GM03348 (cell line): ENCODE measurements at regions not wholly inside any gene's neighbourhood (a gene's known extent, or its start where the extent isn't known, plus 50 kb on each side); places are given as distances from the start of the nearest gene placed in this dataset.
A peak's percentile ranks its signal among the peaks of the same experiment; 100 is the strongest.

Experiments
- DNase-seq: peaks from one replicate; pipeline ENCODE4 v3.0.0; 2012; ENCODE audit warnings: low spot score

DNA sequence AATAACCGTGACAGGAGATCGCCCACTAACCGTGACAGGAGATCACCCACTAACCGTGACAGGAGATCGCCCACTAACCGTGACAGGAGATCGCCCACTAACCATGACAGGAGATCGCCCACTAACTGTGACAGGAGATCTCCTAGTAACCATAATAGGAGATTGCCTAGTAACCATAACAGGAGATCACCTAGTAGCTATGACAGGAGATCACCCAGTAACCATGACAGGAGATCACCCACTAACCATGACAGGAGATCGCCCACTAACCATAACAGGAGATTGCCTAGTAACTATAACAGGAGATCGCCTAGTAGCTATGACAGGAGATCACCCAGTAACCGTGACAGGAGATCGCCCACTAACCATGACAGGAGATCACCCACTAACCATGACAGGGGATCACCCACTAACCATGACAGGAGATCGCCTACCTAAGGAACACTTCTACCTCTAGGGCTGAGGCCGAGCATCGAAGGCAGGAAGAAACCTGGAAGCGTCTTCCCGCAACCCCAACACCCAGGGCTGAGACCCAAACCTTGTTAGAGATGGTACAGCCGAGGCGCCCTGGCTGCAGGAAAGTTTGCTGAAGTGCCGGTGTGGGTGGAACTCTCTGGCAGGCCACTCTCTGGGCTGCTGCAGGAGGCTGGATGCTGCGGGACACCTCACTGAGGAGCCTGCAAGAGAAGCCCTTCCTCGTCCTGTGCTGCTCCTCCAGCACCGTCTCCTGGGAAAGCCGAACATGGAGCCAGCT is 67.5 kb upstream of the THY1 start:
- DNase-seq = no peak

DNA sequence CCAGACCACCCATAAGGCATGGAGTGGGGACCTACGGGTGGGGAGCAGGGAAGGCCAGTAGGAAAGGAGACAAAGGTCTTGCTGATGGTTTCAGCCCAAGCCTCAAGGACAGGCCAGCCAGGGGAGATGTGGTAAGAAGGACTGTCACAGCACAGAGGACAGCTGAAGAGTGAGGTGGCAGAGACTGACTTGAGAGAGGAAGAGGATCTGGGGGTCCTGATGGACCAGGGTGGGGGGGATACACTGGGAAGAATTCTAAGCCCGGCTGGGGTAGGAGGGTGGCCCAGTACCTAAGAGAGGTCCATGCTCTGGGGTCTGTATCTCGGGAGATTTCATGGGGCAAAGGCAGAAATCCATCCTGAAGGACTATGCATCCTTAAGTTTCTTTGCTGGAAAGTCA is 66.1 kb upstream of the THY1 start:
- no peak for DNase-seq

DNA sequence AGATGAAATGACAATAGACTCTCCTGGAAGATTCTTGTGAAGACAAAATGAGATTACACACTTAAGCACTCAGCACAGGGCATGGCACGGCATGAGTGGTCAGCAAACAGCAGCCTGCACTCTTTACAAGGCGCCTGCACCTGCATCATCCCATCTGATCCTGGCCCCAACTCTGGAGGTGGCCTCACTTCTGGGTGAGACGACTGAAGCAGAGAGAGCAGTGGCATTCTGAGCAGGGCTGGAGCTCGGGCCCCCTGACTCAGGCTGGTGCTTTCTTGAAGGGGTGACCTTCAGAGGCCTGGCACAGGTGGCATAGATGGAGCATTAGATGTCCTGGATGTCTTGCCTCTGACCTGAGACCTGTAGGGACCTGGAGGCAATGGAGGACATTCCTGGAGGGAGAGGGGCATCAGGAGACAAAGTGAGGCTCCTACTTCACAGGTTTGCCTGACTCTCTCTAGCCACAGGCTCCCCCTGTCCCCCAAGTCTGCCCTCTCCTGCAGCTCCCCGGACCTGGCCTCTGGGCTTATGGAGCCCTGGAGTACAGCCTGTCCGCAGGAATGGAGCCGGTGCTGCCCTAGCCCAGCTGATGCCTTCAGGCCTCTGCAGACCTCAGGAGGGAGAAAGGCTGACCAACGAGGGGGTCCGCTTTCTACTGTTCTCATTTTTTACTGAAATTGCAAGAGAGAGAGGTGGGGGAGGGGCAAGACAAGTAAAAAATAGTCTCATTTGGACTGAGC is 65.5 kb upstream of the THY1 start:
- DNase-seq = no peak

DNA sequence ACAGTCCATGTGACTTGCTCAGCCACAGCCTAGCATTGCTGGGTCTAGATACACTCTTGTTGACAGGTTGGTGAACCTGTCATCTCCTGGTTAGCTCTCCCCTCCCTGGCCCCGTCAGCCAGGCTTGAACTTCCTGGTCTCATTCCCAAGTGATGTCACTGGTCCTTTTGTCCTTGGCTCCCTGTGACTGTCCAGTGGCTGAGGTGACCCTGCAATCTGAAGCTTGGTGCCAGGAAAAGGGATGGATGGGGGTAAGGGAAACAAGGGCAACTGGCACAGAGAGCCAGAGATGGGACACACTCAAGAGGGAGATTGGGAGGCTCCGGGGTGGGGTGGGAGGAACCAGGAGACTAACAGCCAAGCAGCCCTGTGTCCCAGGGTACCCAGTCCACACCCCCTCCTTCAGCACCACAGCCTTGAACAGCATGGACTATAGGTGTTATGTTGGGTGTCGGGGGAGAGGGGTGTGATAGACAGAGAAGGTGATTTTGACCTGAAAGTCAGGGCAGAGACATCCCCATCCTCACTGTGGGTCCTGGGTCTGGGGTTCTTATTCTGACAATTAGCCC is 63.8 kb upstream of the THY1 start:
- no peak for DNase-seq

DNA sequence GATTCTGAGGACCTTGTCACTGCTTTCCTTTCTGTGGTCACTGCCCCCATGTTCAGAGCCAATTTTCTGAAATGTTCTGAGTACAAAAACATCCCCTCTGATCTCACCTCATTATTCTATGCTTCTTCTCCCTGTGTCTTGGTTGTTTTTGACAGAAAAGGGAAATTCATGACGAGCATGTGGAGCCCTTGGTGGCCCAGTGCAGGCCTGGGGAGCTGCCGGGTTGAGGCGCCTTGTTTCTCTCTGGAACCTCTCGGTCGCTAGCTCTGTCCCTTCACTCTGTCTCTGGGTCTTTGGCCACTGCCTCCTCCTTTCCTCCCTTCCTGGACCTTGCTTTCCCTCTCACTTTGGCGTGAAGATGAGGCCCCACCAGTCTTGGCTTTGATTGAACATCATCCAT is 63.0 kb upstream of the THY1 start:
- DNase-seq = no peak

DNA sequence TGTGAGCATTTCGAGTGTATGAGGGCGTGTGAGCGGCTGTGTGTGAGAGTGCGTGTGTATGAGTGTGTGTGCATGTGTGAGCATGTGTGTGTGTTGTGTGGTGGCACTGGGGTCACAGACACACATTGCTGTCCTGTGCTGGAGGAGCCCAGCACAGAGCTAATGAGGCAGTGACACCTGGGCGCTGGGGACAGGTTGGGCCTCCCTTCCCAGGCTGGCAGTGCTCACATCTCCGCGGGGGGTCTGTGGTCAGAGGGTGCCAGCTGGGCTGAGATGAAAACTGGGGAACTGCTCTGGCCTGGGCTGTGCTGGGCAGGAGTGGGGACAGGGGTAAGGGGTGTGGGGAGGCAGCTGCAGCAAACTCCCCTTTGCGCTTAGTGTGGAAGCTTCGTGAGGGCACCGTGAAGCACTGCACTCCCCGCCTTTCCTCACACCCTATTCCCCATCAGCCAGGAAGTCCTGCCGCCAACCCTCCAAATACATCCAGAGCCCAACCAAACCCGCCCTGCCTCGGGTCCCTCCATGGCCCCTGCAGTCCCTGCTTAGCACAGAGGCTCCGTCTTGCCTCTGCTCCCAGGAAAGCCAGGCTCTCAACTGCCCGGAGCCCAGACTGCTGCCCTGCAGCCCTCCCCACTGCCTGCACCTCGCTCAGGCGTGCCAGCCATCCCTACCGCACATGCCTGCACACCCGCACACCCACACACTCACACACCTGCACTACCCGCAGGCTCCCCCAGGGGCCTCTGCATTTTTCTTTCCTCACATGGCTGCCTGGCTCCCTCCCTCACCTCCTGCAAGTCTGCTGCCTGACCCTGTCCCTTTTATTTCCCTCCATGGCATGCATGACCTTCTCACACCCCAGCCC is 62.0 kb upstream of the THY1 start:
- no peak for DNase-seq

DNA sequence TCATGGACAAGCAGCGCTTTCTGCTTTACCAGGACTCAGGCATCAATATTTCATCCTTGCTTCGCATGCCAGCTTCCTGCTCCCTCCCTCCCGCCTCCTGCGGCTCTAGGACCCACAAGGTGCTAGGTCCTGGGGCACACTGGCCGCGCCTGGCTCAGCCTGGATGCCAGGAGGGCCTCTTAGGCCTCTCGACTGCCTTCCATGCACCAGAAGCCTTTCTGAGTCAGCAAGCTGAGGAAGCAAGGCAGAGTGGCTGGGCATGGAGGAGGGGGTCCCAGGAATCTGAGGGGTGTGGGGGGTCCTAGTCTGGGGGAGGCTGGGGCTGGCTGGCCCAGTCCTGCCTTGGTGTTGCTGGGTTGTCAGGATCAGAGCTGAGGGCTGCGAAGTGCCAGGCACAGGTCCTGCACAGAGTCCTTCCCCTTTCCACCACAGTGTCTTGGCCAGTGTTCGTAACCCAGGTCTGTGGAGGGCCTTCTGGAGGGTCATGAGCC is 61.0 kb upstream of the THY1 start:
- no peak for DNase-seq

DNA sequence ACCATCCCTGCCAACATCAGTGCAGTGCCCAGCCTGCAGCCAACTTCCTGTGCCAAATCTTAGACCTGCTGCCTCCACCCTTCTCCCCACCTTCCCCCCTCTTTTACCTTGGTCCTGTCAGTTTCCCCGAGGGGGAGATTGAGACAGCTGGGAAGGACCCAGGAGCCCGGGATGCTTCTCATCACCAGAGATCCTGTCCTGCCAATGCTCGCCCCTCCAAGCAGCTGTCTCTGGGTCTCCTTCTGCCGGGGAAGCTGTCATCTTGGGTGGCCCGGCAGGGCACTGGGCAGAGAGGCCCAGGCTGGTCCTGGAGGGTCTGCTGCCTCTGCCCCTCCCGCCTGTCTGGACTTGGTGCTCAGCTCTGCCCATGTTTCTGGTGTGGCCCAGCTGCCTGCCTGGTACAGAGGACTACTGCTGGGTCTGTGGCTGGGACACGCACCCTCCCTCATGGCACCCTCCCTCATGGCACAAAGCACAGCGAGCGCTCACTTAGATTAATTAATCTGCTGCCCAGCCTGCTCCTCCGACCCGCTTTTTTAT is 60.4 kb upstream of the THY1 start:
- DNase-seq = no peak

DNA sequence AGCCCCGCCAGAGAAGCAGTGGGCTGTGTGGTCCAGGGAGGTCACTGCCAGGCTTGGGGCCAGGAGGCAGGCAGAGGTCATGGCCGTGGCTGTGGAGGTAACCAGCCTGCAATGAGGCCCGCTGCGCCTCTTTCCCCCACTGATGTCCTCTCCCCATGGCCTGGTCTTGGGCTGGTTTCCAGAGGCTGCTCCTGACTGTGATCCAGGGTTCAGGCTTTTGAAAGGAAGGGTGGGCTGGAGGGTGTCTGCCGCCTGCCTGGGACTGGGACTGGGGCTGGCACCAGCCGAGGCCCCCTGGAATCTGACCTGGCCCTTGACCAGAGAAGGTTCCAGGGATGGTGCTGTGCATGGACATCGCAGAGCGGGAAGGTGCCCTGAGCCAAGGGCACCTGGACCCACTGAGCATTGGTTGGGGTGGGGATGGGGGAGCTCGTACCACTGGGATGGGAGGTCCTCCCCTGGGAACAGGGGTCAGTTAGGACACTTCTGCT is 59.6 kb upstream of the THY1 start:
- DNase-seq = no peak

DNA sequence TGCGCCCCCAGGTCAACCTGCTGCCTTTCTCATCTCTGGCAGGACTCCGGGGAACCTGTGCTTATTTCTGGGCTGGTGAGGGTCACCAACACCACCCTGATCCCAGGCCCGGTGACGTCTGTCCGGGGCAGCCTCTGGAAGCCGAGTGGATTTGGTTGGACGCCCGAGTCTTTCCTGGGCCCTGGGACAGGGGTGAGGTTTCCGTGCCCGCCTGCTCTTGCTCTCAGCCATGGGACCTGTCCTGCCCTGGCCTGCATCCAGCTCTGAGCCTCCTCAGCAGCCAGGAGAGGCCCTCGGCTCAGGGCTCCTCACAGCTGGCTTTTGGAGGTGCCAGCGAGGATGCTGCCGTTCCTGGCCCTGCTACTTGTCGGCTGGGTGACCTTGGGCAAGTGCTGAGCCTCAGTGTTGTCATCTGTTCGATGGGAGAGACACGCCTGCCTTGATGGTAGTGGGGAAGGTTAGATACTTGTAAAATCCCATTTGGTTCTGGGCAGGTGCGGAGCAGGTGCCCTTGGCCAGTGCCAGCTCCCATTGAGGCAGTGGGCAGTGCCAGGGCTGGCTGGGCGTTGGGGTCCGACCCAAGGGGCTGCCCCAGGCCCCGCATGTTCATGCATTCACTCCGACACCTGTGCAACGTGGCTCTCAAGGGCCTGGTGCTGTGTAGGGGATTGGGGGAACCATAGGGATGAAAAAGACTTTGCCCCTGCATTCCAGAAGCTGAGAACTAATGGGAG is 58.9 kb upstream of the THY1 start:
- peak; percentile 37 for DNase-seq

DNA sequence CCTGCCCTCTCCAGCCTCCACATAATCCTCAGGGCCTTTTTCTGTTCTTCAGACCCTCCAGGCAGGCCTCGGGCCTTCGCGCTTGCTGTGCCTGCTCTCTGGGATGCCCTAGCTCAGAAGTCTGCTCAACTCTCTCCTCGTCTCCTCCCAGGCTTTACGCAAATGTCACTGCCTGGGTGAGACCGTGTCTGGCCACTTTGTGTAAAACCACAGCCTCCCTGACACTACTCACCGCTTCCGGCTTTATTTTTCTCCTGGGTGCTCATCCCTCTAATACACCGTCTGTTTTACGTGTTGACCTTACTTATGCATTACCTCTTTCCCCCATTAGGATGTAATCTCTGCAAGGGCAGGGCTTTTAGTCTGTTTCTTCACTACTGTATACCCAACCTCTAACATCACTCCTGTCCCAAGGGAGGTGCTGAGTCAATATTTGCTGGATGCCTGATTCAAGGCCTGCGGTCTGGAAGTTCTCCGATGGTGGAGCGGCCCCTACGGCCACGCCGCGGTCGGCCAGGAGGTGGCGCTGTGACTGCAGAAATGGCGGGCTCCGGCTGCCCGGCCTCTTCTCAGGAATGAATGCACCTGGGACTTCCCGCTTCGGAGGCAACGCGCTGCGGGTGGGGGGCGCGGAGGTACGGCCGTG is 58.2 kb upstream of the THY1 start:
- DNase-seq = peak; percentile 98

DNA sequence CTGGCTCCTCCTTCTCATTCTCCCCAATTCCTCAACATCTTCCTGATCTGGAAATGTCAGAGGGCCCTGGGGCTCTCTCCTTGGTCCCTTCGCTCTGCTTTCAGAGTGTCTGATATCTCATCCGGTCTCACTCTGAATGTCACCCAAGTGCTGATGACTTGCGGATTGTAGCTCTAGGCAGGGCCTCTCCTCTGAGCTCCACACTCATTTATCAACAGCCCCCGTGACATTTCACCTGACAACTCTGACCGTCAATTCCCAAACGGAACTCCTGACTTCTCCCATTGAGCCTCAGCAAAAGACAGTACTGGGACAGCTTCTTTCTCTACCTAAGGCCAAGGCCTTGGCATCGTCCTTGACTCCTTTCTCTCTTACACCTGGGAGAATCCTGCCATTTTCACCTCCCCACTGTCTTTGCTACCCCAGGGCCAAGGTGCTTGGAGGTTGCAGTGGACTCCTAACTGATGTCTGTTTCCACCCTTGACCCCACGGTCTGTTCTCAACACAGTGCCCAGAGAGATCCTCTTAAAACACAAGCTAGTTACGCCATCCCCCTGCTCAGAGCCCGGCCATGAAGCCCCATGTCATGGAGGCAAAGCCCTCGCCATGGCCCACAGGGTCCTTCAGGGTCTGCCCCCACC is 57.5 kb upstream of the THY1 start:
- DNase-seq = no peak

DNA sequence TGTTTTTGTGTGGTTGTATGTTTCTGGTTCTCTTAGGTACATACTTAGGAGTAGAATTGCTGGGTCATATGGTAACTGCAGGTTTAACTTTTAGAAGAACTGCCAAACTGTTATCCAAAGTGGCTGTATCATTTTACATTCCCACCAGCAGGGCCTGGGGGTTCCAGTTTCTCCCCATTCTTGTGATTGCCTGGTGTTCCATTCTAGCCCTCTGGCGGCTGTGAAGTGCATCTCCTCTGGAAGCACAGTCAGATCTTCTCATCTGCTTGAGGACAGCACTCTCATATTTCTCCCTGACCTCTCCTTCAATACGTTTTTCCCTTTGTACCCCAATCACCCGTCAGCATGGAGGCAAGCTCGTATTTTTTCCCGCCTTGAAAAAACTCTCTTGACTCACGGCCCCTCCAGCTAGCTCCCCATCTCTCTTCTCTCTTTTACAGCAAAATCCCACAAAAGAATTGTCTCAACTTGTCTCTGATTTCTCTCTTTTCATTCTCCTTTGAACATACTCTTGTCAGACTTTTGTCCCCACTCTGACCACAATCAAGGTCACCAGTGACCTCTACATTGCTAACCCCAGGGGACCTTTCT is 56.8 kb upstream of the THY1 start:
- peak; percentile 82 for DNase-seq

DNA sequence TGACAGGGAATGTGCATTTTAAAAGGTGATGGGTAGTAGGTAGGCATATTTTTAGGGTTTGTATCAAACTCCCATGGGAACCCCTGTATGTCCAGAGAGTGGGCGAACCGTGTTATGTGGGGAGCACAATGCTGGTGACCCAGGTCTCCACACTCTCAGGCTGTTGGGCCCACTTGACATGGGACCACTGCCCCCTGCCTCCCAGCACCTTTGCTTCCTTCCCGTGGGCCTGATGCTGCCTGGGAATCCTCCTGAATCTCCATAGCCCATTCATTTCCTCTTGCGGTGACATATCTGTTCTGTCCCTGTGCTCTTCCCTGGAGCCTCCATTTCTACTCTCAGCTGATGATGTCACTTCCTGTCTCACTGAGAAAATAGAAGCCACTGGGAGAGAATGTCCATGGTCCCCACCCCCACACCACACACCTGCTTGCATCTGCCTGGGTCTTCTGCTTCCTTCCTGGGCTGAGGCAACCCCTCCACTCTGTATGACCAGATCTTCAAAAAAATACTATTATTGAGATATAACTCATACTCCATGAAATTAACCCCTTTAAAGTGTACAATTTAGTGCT is 55.8 kb upstream of the THY1 start:
- DNase-seq = no peak

DNA sequence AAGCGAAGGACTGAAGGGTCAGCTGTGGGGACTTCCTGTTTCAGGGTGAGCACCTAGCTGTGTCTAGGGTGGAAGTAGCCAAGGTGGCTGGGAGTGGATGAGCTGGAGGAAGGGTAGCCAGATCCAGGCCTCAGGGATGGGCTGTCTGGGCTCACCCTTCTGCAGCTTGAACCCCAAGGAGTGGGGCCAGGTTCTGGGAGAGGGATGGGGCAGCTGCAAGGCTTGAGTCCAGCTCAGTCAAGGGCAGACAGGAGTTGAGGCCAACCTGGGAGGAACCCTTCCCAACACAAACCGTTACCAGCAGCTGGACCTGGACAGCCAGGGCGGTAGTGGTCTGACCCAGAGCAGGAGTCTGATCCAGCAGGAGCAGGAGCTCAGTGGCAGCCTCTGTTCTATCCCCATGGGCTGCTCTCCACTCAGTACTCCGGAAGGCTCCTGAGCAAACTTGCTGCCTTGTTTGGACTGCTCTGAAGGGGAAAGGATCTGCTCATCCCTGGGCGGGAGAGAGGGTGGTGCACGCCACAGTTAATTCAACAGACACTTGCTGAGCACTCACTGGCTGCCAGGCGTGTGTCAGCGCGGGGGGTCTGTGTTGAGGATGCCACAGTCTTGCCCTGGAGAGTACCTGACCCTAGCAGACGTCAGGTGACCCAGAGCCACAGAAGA is 53.8 kb upstream of the THY1 start:
- DNase-seq = no peak

DNA sequence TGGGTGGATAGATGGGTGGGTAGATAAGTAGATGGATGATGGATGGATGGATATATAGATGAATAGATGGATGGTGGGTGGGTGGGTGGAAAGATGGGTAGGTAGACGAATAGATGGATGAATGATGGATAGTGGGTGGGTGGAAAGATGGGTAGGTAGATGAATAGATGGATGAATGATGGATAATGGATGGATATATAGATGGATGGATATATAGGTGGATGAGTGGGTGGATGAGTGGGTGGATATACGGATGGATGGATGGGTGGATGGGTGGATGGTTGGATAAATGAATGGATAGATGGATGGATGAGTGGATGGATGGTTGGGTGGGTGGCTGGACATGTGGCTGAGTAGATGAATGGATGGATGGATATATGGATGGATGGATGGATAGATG is 53.1 kb upstream of the THY1 start:
- no peak for DNase-seq

DNA sequence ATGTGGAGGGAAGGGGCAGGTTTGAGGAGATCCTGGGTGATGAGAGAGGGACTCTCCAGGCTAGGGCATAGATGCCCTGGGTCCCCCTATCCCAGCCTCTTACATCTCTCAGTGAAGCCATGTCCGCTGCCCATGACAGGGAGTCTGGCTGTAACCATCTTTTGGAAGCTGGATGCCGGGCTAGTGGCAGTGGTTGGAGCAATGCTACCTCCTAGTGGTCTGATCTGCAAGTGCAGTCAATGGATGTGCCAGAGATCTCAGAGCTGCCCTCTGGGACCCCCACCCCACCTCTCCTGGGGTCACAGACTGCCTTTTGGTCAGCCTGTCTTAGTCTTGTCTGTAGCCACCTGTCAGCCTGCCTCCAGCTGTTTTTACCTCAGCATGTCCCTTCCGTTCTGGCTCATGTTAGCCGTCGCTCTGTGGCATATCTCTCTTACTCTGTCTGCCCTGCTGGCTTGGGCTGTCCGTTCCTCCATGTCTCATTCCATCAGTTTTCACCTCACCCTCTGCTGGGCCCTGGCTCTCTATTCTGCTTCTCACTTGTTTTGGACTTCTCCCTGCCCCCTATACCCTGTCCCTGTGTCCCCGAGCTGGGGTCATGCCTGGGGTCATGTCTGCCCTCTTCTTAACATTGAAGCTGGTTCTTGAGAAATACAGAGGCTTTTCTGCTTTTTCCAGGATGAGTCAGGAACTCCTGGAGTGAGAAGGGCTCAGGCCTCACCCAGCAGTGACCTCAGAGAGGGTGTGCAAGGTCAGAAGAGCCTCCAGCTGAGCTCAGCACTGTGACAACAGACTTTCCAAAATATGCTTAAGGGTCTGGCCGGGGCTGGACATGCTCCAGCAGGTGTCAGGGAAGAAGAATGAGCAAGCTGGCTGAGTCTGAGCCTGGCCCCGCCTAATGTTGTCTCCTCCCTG is 52.0 kb upstream of the THY1 start:
- peak; percentile 85 for DNase-seq
